ENCODE measurements at regions not wholly inside any gene's neighbourhood (a gene's known extent, or its start where the extent isn't known, plus 50 kb on each side); places are given as distances from the start of the nearest gene placed in this dataset.

- no peak for DNase-seq (ENCODE audit: low spot score)
- in situ Hi-C loops (cut with HindIII; ENCODE audit: low sequenced_read_pairs), result no loop called here
These were observed 190.5 kb upstream of the SKOR2 start for GRCh38 chr18:47441914-47442313.

GRCh38 chr18:47438001-47438400 lies 186.5 kb upstream of the SKOR2 start:
- in situ Hi-C loops (cut with HindIII; ENCODE audit: low sequenced_read_pairs), result no loop called here
- DNase-seq (ENCODE audit: low spot score), result no peak

GRCh38 chr18:47436871-47437270 lies 185.4 kb upstream of the SKOR2 start:
- no peak for DNase-seq (ENCODE audit: low spot score)
- in situ Hi-C loops (cut with HindIII; ENCODE audit: low sequenced_read_pairs), result no loop called here

- no peak for DNase-seq (ENCODE audit: low spot score)
- in situ Hi-C loops (cut with HindIII; ENCODE audit: low sequenced_read_pairs), result no loop called here
These were observed 182.8 kb upstream of the SKOR2 start for GRCh38 chr18:47434214-47434746.

GRCh38 chr18:47427923-47428637 lies 176.6 kb upstream of the SKOR2 start:
- in situ Hi-C loops (cut with HindIII; ENCODE audit: low sequenced_read_pairs), result no loop called here
- DNase-seq (ENCODE audit: low spot score), result no peak

- in situ Hi-C loops (cut with HindIII; ENCODE audit: low sequenced_read_pairs), result no loop called here
These were observed 175.6 kb upstream of the SKOR2 start for GRCh38 chr18:47427072-47427471.

GRCh38 chr18:47425365-47425764 lies 173.9 kb upstream of the SKOR2 start:
- in situ Hi-C loops (cut with HindIII; ENCODE audit: low sequenced_read_pairs), result no loop called here
- DNase-seq (ENCODE audit: low spot score), result no peak

More at GRCh38 chr18:47427072-47427471, 175.6 kb upstream of the SKOR2 start:
- no peak for DNase-seq (ENCODE audit: low spot score)

- in situ Hi-C loops (cut with HindIII; ENCODE audit: low sequenced_read_pairs), result no loop called here
- no peak for DNase-seq (ENCODE audit: low spot score)
These were observed 171.1 kb upstream of the SKOR2 start for GRCh38 chr18:47422524-47422923.

GRCh38 chr18:47420130-47420529 lies 168.7 kb upstream of the SKOR2 start:
- in situ Hi-C loops (cut with HindIII; ENCODE audit: low sequenced_read_pairs), result no loop called here
- no peak for DNase-seq (ENCODE audit: low spot score)

GRCh38 chr18:47418746-47419145 lies 167.3 kb upstream of the SKOR2 start:
- DNase-seq (ENCODE audit: low spot score), result no peak
- in situ Hi-C loops (cut with HindIII; ENCODE audit: low sequenced_read_pairs), result no loop called here

- no peak for DNase-seq (ENCODE audit: low spot score)
- in situ Hi-C loops (cut with HindIII; ENCODE audit: low sequenced_read_pairs), result no loop called here
These were observed 166.3 kb upstream of the SKOR2 start for GRCh38 chr18:47417807-47418206.

- in situ Hi-C loops (cut with HindIII; ENCODE audit: low sequenced_read_pairs), result no loop called here
- DNase-seq (ENCODE audit: low spot score), result no peak
These were observed 164.4 kb upstream of the SKOR2 start for GRCh38 chr18:47415881-47416280.

- DNase-seq (ENCODE audit: low spot score), result peak; percentile 2
- in situ Hi-C loops (cut with HindIII; ENCODE audit: low sequenced_read_pairs), result no loop called here
These were observed 161.9 kb upstream of the SKOR2 start for GRCh38 chr18:47413327-47413726.

- no peak for DNase-seq (ENCODE audit: low spot score)
- in situ Hi-C loops (cut with HindIII; ENCODE audit: low sequenced_read_pairs), result no loop called here
These were observed 161.5 kb upstream of the SKOR2 start for GRCh38 chr18:47412924-47413323.

GRCh38 chr18:47411159-47411558 lies 159.7 kb upstream of the SKOR2 start:
- in situ Hi-C loops (cut with HindIII; ENCODE audit: low sequenced_read_pairs), result no loop called here
- DNase-seq (ENCODE audit: low spot score), result no peak

- in situ Hi-C loops (cut with HindIII; ENCODE audit: low sequenced_read_pairs), result no loop called here
- no peak for DNase-seq (ENCODE audit: low spot score)
These were observed 158.7 kb upstream of the SKOR2 start for GRCh38 chr18:47410139-47410538.

GRCh38 chr18:47409519-47409918 lies 158.1 kb upstream of the SKOR2 start:
- in situ Hi-C loops (cut with HindIII; ENCODE audit: low sequenced_read_pairs), result no loop called here
- DNase-seq (ENCODE audit: low spot score), result no peak

GRCh38 chr18:47407736-47408135 lies 156.3 kb upstream of the SKOR2 start:
- no peak for DNase-seq (ENCODE audit: low spot score)
- in situ Hi-C loops (cut with HindIII; ENCODE audit: low sequenced_read_pairs), result no loop called here

GRCh38 chr18:47404845-47405244 lies 153.4 kb upstream of the SKOR2 start:
- DNase-seq (ENCODE audit: low spot score), result no peak
- in situ Hi-C loops (cut with HindIII; ENCODE audit: low sequenced_read_pairs), result no loop called here

- in situ Hi-C loops (cut with HindIII; ENCODE audit: low sequenced_read_pairs), result no loop called here
- DNase-seq (ENCODE audit: low spot score), result no peak
These were observed 152.5 kb upstream of the SKOR2 start for GRCh38 chr18:47403949-47404348.

GRCh38 chr18:47403317-47403716 lies 151.9 kb upstream of the SKOR2 start:
- in situ Hi-C loops (cut with HindIII; ENCODE audit: low sequenced_read_pairs), result no loop called here
- no peak for DNase-seq (ENCODE audit: low spot score)
